DOHH2 (cell line): ENCODE measurements at regions not wholly inside any gene's neighbourhood (a gene's known extent, or its start where the extent isn't known, plus 50 kb on each side); places are given as distances from the start of the nearest gene placed in this dataset.
"Not testable (repeated sequence)": the region's sequence is repeated elsewhere in the genome, so short reads cannot be mapped to it uniquely, and the experiment has no call there.

Experiments used
- H3F3A ChIP-seq: fragments of 200-600 bp; sonication (generic), shearing (Covaris generic); 2 replicates; pipeline ENCODE4 v1.6.0; 2016; ENCODE audit warnings: antibody characterized with exemption, mild to moderate bottlenecking; ENCODE audit not compliant: control insufficient read depth, insufficient read depth
- H3K27ac ChIP-seq: fragments of 200-600 bp; sonication (generic); 2 replicates; pipeline ENCODE4 v1.5.1; 2014; ENCODE audit warnings: low read depth, mild to moderate bottlenecking, low read length, moderate library complexity
- H3K27me3 ChIP-seq: fragments of 200-600 bp; sonication (generic); 2 replicates; pipeline ENCODE4 v1.6.1; 2014; ENCODE audit warnings: mild to moderate bottlenecking, low read length, mixed read lengths; ENCODE audit not compliant: control insufficient read depth
- H3K36me3 ChIP-seq: fragments of 200-600 bp; sonication (generic); 2 replicates; pipeline ENCODE4 v1.6.1; 2014; ENCODE audit warnings: mild to moderate bottlenecking, low read length, moderate library complexity, mixed read lengths; ENCODE audit not compliant: control insufficient read depth
- H3K4me1 ChIP-seq: fragments of 200-600 bp; sonication (generic); 2 replicates; pipeline ENCODE4 v1.6.1; 2014; ENCODE audit warnings: mild to moderate bottlenecking, low read length, mixed read lengths; ENCODE audit not compliant: control insufficient read depth
- H3K4me2 ChIP-seq: fragments of 200-600 bp; sonication (generic); 2 replicates; pipeline ENCODE4 v1.6.0; 2014; ENCODE audit warnings: mild to moderate bottlenecking, low read length, moderate library complexity
- H3K4me3 ChIP-seq: fragments of 200-600 bp; sonication (generic); 2 replicates; pipeline ENCODE4 v1.5.1; 2014; ENCODE audit warnings: mild to moderate bottlenecking, low read length, mixed read lengths
- H3K79me2 ChIP-seq: fragments of 200-600 bp; sonication (generic); 2 replicates; pipeline ENCODE4 v1.6.1; 2014; ENCODE audit warnings: mild to moderate bottlenecking, low read length, mixed read lengths; ENCODE audit not compliant: control insufficient read depth
- H3K9me2 ChIP-seq: fragments of 200-600 bp; sonication (generic); replicated peaks from 2 replicates; pipeline ENCODE4 v1.6.1; 2014; ENCODE audit warnings: mild to moderate bottlenecking, low read length, mixed read lengths; ENCODE audit not compliant: control insufficient read depth
- H3K9me3 ChIP-seq: fragments of 200-600 bp; sonication (generic); 2 replicates; pipeline ENCODE4 v1.6.1; 2014; ENCODE audit warnings: antibody characterized with exemption, low read length, mixed read lengths; ENCODE audit not compliant: control insufficient read depth, insufficient read depth
- H4K20me1 ChIP-seq: fragments of 200-600 bp; sonication (generic); 2 replicates; pipeline ENCODE4 v1.6.0; 2014; ENCODE audit warnings: low read depth, mild to moderate bottlenecking, antibody characterized with exemption, low read length, moderate library complexity; ENCODE audit not compliant: control insufficient read depth, insufficient read depth
- CTCF ChIP-seq: fragments of 200-600 bp; sonication (generic); IDR thresholded peaks from one replicate; pipeline ENCODE4 v1.5.1; 2014; ENCODE audit warnings: antibody characterized with exemption, mild to moderate bottlenecking, low read depth, low read length; ENCODE audit not compliant: poor library complexity, severe bottlenecking
- EZH2phosphoT487 ChIP-seq: fragments of 200-600 bp; sonication (generic); IDR thresholded peaks from 2 replicates; pipeline ENCODE4 v1.6.1; 2017; ENCODE audit warnings: borderline replicate concordance, mild to moderate bottlenecking, antibody characterized with exemption, low read length, moderate library complexity, mixed read lengths

GRCh38 chr11:129751511-129751910 is 64.1 kb upstream of the TMEM45B start:
- peaks cover 10% of the 10 kb centered on the region; the same call in 1 of the 2 replicates for H3K27me3 ChIP-seq
- no peaks in the 10 kb centered on the region for H3K4me1 ChIP-seq
- H4K20me1 ChIP-seq, result no peaks in the 10 kb centered on the region
- no peak overlapping the region for H3K27ac ChIP-seq
- no peak overlapping the region for H3K4me3 ChIP-seq
- TF ChIP-seq EZH2phosphoT487 (no peak), CTCF (no peak)
- H3K79me2 ChIP-seq, result no peaks in the 10 kb centered on the region
- H3K9me2 ChIP-seq, result no peaks in the 10 kb centered on the region
- no peaks in the 10 kb centered on the region for H3F3A ChIP-seq
- no peaks in the 10 kb centered on the region for H3K9me3 ChIP-seq
- no peak overlapping the region for H3K4me2 ChIP-seq
- no peaks in the 10 kb centered on the region for H3K36me3 ChIP-seq

- H3K27me3 ChIP-seq, H3K4me1 ChIP-seq, H3K4me2 ChIP-seq, H3K9me3 ChIP-seq, H3F3A ChIP-seq, H3K27ac ChIP-seq, H4K20me1 ChIP-seq, H3K4me3 ChIP-seq, H3K9me2 ChIP-seq, H3K36me3 ChIP-seq, H3K79me2 ChIP-seq: not testable (repeated sequence)
Measured at GRCh38 chr11:129763569-129763968, 52.1 kb upstream of the TMEM45B start.

GRCh38 chr11:129764204-129764603 is 51.4 kb upstream of the TMEM45B start:
- H3K4me3 ChIP-seq, H3K4me1 ChIP-seq, H3K9me2 ChIP-seq, H4K20me1 ChIP-seq, H3K36me3 ChIP-seq, H3F3A ChIP-seq, H3K4me2 ChIP-seq, H3K79me2 ChIP-seq, H3K27me3 ChIP-seq, H3K27ac ChIP-seq, H3K9me3 ChIP-seq: not testable (repeated sequence)
